Transverse colon (tissue), 4 donors: ENCODE measurements at regions not wholly inside any gene's neighbourhood (a gene's known extent, or its start where the extent isn't known, plus 50 kb on each side); places are given as distances from the start of the nearest gene placed in this dataset.
"Not testable (repeated sequence)": the region's sequence is repeated elsewhere in the genome, so short reads cannot be mapped to it uniquely, and the experiment has no call there.

Source experiments
- DNase-seq: peaks from one replicate; pipeline ENCODE4 v3.0.0-alpha.2; 2019
- H3K27ac ChIP-seq, 4 donors: fragments of 200-600 bp; sonication (generic); 2 replicates each; pipeline ENCODE4 v1.5.1; 2016 to 2018; ENCODE audit warnings: inconsistent platforms in 4 of 4
- H3K27me3 ChIP-seq: fragments of 200-600 bp; sonication (generic); 2 replicates; pipeline ENCODE4 v1.5.1; 2017; ENCODE audit warnings: inconsistent platforms
- H3K36me3 ChIP-seq, 4 donors: fragments of 200-600 bp; sonication (generic); 2 replicates each; pipeline ENCODE4 v1.5.1; 2017 to 2019; ENCODE audit warnings: inconsistent platforms in 4 of 4
- H3K4me1 ChIP-seq, 4 donors: fragments of 200-600 bp; sonication (generic); 2 replicates each; pipeline ENCODE4 v1.5.1; 2017 to 2020; ENCODE audit warnings: inconsistent platforms in 4 of 4
- H3K4me3 ChIP-seq, 4 donors: fragments of 200-600 bp; sonication (generic); 1 replicate in 1 of 4; 2 replicates in 3 of 4; pipeline versions ENCODE4 v1.5.1 to v1.6.1; 2017 to 2019; ENCODE audit warnings: inconsistent platforms in 4 of 4
- H3K9me3 ChIP-seq, 2 donors: fragments of 200-600 bp; sonication (generic); 2 replicates each; pipeline ENCODE4 v1.5.1; 2017 to 2019; ENCODE audit warnings: inconsistent platforms in 2 of 2
- WGBS, 2 donors: methylation state at CpG; one replicate each; pipeline ENCODE4 v1.1.5; 2018; ENCODE audit warnings: low coverage in 1 of 2; 5-methylcytosine and 5-hydroxymethylcytosine counted together
- in situ Hi-C, 4 donors: fragments of 200-750 bp; cut with MboI; loops; one replicate each; pipeline versions ENCODE4 v1.15.0 to v1.15.1; 2017; ENCODE audit warnings: low sequenced_read_pairs in 3 of 4, low pct_ligation_motif_present in 1 of 4, low pct_unique_long_range_greater_than_20kb in 1 of 4
- intact Hi-C: fragments of 100-400 bp; cut with DNase I; formaldehyde crosslinking; loops from one replicate; pipeline ENCODE4 v1.15.1; 2023; ENCODE audit warnings: low total_unique reads

DNA sequence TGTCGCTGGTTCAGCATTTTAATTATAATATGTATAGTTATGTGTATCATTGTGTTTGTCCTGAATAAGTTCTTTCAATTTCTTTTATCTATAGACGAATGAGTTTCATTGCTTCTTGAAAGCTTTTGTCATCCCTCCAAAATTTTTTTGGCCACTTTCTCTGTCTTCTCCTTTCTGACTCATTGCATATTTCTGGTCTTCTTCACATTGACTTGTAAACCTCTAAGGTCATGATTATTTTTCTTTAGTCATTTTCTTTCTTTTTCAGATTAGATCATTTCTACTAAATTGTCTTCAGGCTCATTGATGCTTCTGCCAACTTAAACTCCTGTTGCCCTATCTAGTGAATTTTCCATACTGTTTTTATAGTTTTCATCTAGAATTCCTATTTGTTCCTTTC is 555.1 kb downstream of the RPIA start:
- in situ Hi-C loops, intact Hi-C loops, H3K36me3 ChIP-seq, H3K4me1 ChIP-seq, H3K4me3 ChIP-seq, H3K9me3 ChIP-seq, H3K27me3 ChIP-seq, H3K27ac ChIP-seq, DNase-seq: not testable (repeated sequence)
- 59 to 69% methylated on average over 2 of the region's 2 CpGs for WGBS, 2 donors

DNA sequence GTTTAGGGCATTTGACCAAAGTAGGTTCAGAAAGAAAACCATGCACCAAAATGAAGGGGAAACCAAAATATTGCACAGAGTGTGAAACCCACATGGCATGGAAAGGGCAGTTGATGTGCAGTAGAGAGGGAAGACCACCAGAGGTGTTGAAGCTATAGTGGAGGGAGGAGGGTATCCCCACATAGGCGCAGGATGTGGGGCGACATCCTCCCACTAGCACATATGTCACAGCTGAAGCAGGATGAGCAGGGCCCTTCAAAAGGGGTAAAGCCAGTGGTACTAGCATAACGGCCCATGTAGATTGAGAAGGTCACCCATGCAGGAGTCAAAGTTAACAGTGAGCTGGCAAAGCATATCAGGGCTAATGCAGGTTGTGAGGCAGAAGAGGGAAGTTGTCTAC is 563.5 kb downstream of the RPIA start:
- H3K27ac ChIP-seq, H3K9me3 ChIP-seq, DNase-seq, H3K36me3 ChIP-seq, H3K27me3 ChIP-seq, intact Hi-C loops, in situ Hi-C loops, H3K4me1 ChIP-seq, H3K4me3 ChIP-seq: not testable (repeated sequence)
- 85% methylated on average over 3 of the region's 3 CpGs; no CpG with 5 or more reads in 1 of the 2 donors for WGBS, 2 donors

- H3K27ac ChIP-seq, DNase-seq, in situ Hi-C loops, H3K4me3 ChIP-seq, H3K4me1 ChIP-seq, H3K9me3 ChIP-seq, intact Hi-C loops, H3K27me3 ChIP-seq, H3K36me3 ChIP-seq: not testable (repeated sequence)
- 91% methylated on average over 3 of the region's 4 CpGs; no CpG with 5 or more reads in 1 of the 2 donors for WGBS, 2 donors
Measured at GRCh38 chr2:89273443-89273842, 582.0 kb downstream of the RPIA start.

DNA sequence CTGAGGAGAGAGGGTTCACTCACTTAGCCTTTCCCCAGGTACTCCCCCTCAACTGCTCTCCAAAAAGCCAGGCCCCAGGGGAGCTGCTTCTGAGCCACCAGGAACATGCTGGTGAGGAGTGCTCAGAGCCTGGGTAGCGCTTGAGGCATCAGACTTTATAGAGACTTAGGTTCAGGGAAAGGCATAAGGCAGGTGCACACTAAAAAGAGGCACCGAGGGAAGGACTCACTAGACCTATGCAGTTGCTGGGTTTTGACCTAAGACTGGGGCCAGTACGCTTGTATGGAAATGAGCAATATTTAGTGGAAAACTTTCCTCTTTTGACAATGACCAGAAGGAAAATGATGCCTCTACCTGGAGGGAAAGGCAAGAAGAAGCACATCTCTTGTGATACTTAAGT is 589.1 kb downstream of the RPIA start:
- H3K36me3 ChIP-seq, H3K4me1 ChIP-seq, H3K9me3 ChIP-seq, in situ Hi-C loops, H3K27me3 ChIP-seq, H3K27ac ChIP-seq, DNase-seq, intact Hi-C loops, H3K4me3 ChIP-seq: not testable (repeated sequence)
- whole genome bisulfite sequencing, 2 donors, result 80% methylated on average over 2 of the region's 3 CpGs; no CpG with 5 or more reads in 1 of the 2 donors

DNA sequence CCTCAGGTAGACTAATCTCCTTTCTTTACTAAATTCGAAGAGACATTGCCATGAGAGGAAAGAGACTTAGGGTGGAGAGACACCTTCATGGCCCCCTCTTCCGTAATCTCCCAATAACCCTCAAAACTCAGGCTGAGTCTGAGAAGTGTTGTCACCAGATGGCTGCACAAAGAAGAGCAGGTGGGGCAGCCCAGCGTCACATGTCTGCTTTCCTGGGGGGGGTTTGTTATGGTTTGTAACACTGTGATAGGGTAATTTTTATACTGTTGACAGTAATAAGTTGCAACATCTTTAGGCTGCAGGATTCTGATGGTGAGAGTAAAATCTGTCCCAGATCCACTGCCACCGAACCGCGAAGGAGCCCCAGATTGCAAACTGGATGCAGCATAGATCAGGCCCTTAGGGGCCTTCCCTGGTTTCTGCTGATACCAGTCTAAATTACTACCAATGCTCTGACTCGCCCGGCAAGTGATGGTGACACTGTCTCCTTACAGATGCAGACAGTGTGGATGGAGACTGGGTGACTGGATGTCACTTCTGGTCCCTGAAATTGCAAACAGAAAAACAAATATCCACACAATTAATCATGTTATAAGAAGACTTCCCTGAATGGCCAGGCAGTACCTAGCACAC is 595.1 kb downstream of the RPIA start:
- DNase-seq, H3K4me3 ChIP-seq, H3K27ac ChIP-seq, H3K4me1 ChIP-seq, H3K36me3 ChIP-seq, H3K9me3 ChIP-seq, in situ Hi-C loops, intact Hi-C loops, H3K27me3 ChIP-seq: not testable (repeated sequence)
- WGBS, 2 donors, result no CpG with 5 or more reads among the region's 8 CpGs

GRCh38 chr2:89287084-89287483 is 595.6 kb downstream of the RPIA start:
- H3K9me3 ChIP-seq, in situ Hi-C loops, intact Hi-C loops, H3K27ac ChIP-seq, H3K36me3 ChIP-seq, DNase-seq, H3K4me3 ChIP-seq, H3K4me1 ChIP-seq, H3K27me3 ChIP-seq: not testable (repeated sequence)
- no CpG with 5 or more reads among the region's 4 CpGs for WGBS, 2 donors

DNA sequence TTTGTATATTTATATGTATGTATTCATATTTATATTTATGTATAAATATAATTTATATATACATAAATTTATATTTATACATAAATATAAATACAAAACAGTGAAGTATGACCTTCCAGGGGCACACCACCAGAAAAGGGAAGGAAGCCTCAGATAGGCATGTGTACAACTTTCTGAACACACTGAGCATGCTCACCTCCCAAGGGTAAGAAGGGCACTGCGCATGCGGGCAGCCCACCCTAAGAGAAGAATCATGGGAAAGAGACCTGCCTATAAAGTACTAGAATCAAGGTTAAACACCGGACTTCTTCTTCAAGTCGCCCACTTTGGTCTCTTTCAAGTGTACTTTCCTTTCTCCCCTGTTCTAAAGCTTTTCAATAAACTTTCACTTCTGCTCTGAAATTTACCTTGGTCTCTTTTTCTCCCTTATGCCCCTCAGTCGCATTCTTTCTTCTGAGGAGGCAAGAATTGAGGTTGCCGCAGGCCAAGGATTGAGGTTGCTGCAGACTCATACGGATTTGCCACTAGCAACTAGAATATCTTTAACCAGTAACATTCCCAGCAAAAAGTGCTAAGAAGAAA is 600.3 kb downstream of the RPIA start:
- H3K27ac ChIP-seq, H3K9me3 ChIP-seq, intact Hi-C loops, in situ Hi-C loops, H3K4me1 ChIP-seq, DNase-seq, H3K4me3 ChIP-seq, H3K36me3 ChIP-seq, H3K27me3 ChIP-seq: not testable (repeated sequence)
- no CpG with 5 or more reads among the region's 7 CpGs for WGBS, 2 donors

DNA sequence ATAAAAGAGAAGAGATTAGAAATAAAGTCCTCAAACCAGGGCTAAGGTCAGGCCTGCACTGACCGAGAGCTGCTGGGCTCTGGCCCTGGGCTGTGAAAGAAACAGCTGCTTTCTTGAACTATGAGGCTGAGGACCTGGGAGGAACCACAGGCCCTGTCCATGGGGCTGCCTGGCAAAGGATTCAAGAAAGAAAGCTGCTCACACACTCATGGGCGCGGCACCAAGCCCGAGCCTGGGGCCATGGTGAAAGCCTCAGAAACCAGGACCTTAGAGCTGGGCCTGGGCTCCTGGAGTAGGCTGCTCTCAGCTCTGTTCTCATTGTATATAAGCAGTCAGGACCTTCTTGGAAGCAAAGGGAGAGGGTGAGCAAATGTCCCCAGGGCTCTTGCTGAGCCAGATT is 601.9 kb downstream of the RPIA start:
- not testable (repeated sequence) for DNase-seq

DNA sequence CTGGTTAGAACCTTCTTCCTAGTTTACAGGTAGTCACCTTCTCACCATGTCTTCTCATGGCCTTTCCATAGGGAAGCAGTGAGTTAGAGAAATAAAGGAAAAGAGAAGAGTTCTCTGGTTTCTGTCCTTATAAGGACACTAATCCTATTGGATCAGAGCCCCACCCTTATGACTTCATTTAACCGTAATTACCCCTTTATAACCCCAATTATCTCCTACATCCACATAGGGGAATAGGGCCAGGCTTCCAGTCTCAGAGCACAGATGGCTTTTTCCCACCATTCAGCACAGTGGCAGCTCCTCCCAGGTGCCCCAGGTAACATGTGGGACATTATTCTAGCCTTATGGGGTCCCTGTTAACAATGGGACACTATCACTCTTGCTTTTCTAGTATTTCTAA is 602.9 kb downstream of the RPIA start:
- in situ Hi-C loops, H3K4me1 ChIP-seq, H3K36me3 ChIP-seq, H3K9me3 ChIP-seq, H3K4me3 ChIP-seq, DNase-seq, H3K27ac ChIP-seq, H3K27me3 ChIP-seq, intact Hi-C loops: not testable (repeated sequence)
- no CpG with 5 or more reads among the region's 1 CpG for WGBS, 2 donors

More for the DNA sequence above, 601.9 kb downstream of the RPIA start:
- H3K4me1 ChIP-seq, intact Hi-C loops, in situ Hi-C loops, H3K4me3 ChIP-seq, H3K27me3 ChIP-seq, H3K36me3 ChIP-seq, H3K9me3 ChIP-seq, H3K27ac ChIP-seq: not testable (repeated sequence)
- WGBS, 2 donors, result no CpG with 5 or more reads among the region's 4 CpGs

DNA sequence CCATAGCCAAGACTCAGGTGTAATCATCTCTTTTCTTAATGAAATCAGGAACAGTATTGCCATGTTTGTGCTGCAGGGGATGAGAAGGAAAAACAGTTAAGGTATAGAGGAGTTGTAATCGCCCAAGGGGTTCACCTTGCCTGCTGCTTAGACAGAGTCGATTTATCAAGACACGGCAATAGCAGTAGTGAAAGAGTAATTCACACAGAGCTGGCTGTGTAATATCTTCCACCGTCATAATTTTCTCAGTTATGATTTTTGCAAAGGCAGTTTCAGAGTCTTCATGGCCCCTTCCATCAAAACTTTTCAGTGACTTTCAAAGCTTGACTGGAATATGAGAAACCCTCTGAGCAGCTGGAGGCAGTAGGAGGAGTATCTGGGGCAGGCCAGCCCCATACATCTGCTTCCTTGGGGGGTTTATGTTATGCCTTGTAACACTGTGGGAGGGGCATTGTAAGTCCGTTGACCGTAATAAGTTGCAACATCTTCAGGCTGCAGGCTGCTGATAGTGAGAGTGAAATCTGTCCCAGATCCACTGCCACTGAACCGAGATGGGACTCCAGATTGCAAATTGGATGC is 605.4 kb downstream of the RPIA start:
- H3K4me3 ChIP-seq, H3K4me1 ChIP-seq, H3K9me3 ChIP-seq, H3K27ac ChIP-seq, intact Hi-C loops, H3K36me3 ChIP-seq, H3K27me3 ChIP-seq, DNase-seq, in situ Hi-C loops: not testable (repeated sequence)
- WGBS, 2 donors, result 57% methylated on average over 3 of the region's 7 CpGs; no CpG with 5 or more reads in 1 of the 2 donors

GRCh38 chr2:89299196-89299595 is 607.7 kb downstream of the RPIA start:
- DNase-seq, H3K27me3 ChIP-seq, H3K4me1 ChIP-seq, H3K36me3 ChIP-seq, H3K9me3 ChIP-seq, intact Hi-C loops, H3K4me3 ChIP-seq, in situ Hi-C loops, H3K27ac ChIP-seq: not testable (repeated sequence)
